ENCODE measurements at regions not wholly inside any gene's neighbourhood (a gene's known extent, or its start where the extent isn't known, plus 50 kb on each side); places are given as distances from the start of the nearest gene placed in this dataset.

GRCh38 chr3:188037195-188037718 is 116.7 kb upstream of the LPP start:
- H3K4me3 ChIP-seq (ENCODE audit: low read length): no peak overlapping the region
- H3K4me1 ChIP-seq (ENCODE audit: control insufficient read depth, insufficient read depth, low read length): peaks cover 16% of the 10 kb centered on the region
- no peaks in the 10 kb centered on the region for H3K36me3 ChIP-seq (ENCODE audit: control insufficient read depth, insufficient read depth, low read length)
- H3K27me3 ChIP-seq (ENCODE audit: control insufficient read depth, insufficient read depth, low read length): peaks cover 3% of the 10 kb centered on the region
- H3K9me3 ChIP-seq (ENCODE audit: control insufficient read depth, low read length): no peaks in the 10 kb centered on the region
- no peak overlapping the region for H3K9ac ChIP-seq (ENCODE audit: low read length)

DNA sequence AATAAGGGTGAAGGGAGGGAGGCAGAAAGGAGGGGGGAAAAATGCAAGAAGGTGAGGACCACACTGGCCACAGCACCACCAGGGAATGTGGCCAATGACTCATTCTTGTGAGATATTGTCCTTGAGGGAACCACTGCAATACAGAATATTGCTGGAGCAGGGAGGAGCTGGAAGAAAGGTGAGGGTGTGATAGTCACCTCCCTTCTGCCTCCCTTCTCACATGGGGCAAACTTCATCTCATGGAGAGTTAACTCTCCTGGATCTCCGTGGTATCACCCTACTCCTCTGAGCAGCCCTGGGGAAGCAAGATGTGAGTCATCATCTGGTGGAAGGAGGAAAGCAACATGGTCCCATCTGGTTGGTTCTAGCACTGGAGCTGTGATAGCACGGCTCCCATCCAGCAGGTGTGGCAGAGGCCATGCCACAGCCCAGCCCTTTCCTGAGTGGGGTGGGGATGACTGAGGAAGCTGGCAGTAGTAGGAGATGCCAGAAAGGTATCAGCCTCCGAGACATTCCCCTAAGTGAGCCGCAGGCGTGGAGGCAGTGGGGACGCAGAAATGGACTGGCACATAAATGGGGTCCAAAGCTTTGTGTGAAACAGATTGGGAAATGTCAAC is 115.9 kb upstream of the LPP start:
- H3K27me3 ChIP-seq (ENCODE audit: control insufficient read depth, insufficient read depth, low read length): peaks cover 5% of the 10 kb centered on the region
- H3K9ac ChIP-seq (ENCODE audit: low read length): no peak overlapping the region
- H3K36me3 ChIP-seq (ENCODE audit: control insufficient read depth, insufficient read depth, low read length): no peaks in the 10 kb centered on the region
- no peaks in the 10 kb centered on the region for H3K9me3 ChIP-seq (ENCODE audit: control insufficient read depth, low read length)
- peaks cover 16% of the 10 kb centered on the region for H3K4me1 ChIP-seq (ENCODE audit: control insufficient read depth, insufficient read depth, low read length)
- no peak overlapping the region for H3K4me3 ChIP-seq (ENCODE audit: low read length)

DNA sequence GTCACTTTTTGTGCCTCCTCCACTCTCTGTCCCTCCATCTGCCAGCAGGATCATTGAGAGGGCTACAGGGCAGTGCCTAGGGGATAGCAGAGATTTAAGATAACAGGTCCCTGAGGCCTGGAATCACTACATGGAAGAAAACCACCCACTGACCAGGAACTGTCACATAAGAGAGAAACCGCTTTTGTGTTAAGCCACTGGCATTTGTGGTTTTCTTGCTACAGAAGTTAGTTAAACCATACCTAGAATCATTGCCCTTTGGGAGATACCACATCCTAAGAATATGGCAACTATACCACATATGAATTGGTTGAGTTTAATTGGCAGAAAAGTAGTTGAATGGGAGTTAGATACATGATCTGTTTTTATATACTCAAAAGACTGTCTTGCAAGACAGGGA is 112.8 kb upstream of the LPP start:
- no peaks in the 10 kb centered on the region for H3K36me3 ChIP-seq (ENCODE audit: control insufficient read depth, insufficient read depth, low read length)

DNA sequence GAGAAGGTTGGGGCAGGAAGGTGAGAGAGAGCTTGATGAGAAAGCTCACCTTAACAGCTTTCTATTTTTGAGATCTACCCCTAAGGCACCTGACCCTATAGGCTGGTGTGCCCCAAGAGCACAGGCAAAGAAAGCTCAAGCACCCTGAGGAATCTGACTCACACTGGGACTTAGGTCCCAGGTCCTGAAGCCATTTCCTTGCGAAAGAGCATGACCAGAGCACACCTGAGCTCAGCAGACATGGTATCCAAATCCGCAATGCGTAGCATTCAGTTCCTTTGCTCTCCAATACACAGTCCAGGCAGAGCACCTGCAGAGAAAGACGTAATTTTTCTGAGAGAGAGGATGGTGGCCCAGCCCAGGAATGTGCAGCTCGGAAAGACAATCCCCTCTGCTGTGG is 112.1 kb upstream of the LPP start:
- Histone ChIP-seq H3K36me3 (ENCODE audit: control insufficient read depth, insufficient read depth, low read length) (no peaks in the 10 kb centered on the region), H3K27me3 (ENCODE audit: control insufficient read depth, insufficient read depth, low read length) (peaks cover 5% of the 10 kb centered on the region), H3K4me1 (ENCODE audit: control insufficient read depth, insufficient read depth, low read length) (peaks cover 9% of the 10 kb centered on the region), H3K9me3 (ENCODE audit: control insufficient read depth, low read length) (no peaks in the 10 kb centered on the region), H3K9ac (ENCODE audit: low read length) (no peak overlapping the region), H3K4me3 (ENCODE audit: low read length) (no peak overlapping the region)

More for the DNA sequence above, 112.8 kb upstream of the LPP start:
- H3K9ac ChIP-seq (ENCODE audit: low read length): no peak overlapping the region
- peaks cover 5% of the 10 kb centered on the region for H3K27me3 ChIP-seq (ENCODE audit: control insufficient read depth, insufficient read depth, low read length)
- no peak overlapping the region for H3K4me3 ChIP-seq (ENCODE audit: low read length)
- H3K9me3 ChIP-seq (ENCODE audit: control insufficient read depth, low read length): no peaks in the 10 kb centered on the region
- H3K4me1 ChIP-seq (ENCODE audit: control insufficient read depth, insufficient read depth, low read length): peaks cover 16% of the 10 kb centered on the region

DNA sequence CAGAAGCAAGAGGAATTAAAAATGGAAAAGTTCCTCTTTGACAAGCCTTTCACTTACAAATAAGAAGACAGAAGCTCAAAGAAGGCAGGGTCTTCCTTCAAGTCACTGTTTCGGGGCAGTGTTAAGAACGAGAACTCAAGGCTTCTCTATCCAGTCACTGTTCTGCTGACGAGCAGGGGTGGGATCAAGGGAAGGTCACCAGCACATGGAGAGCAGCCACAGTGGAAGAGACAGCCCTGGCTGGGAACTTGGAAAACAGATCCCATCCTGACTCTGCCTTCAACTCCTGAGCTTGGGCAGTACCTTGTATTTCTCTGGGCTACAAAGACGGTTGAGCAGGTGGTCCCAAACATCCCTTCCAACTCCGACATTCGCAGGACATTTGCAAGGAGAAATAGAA is 111.5 kb upstream of the LPP start:
- Histone ChIP-seq H3K9me3 (ENCODE audit: control insufficient read depth, low read length) (no peaks in the 10 kb centered on the region), H3K36me3 (ENCODE audit: control insufficient read depth, insufficient read depth, low read length) (no peaks in the 10 kb centered on the region), H3K9ac (ENCODE audit: low read length) (no peak overlapping the region), H3K27me3 (ENCODE audit: control insufficient read depth, insufficient read depth, low read length) (peaks cover 5% of the 10 kb centered on the region), H3K4me3 (ENCODE audit: low read length) (no peak overlapping the region), H3K4me1 (ENCODE audit: control insufficient read depth, insufficient read depth, low read length) (peaks cover 7% of the 10 kb centered on the region)

GRCh38 chr3:188043891-188044290 is 110.1 kb upstream of the LPP start:
- Histone ChIP-seq H3K36me3 (ENCODE audit: control insufficient read depth, insufficient read depth, low read length) (no peaks in the 10 kb centered on the region), H3K27me3 (ENCODE audit: control insufficient read depth, insufficient read depth, low read length) (peaks cover 5% of the 10 kb centered on the region), H3K4me1 (ENCODE audit: control insufficient read depth, insufficient read depth, low read length) (no peaks in the 10 kb centered on the region), H3K9ac (ENCODE audit: low read length) (no peak overlapping the region), H3K9me3 (ENCODE audit: control insufficient read depth, low read length) (no peaks in the 10 kb centered on the region), H3K4me3 (ENCODE audit: low read length) (no peak overlapping the region)

- no peaks in the 10 kb centered on the region for H3K4me1 ChIP-seq (ENCODE audit: control insufficient read depth, insufficient read depth, low read length)
- H3K27me3 ChIP-seq (ENCODE audit: control insufficient read depth, insufficient read depth, low read length): peaks cover 12% of the 10 kb centered on the region
- H3K9ac ChIP-seq (ENCODE audit: low read length): no peak overlapping the region
- no peak overlapping the region for H3K4me3 ChIP-seq (ENCODE audit: low read length)
- no peaks in the 10 kb centered on the region for H3K9me3 ChIP-seq (ENCODE audit: control insufficient read depth, low read length)
- no peaks in the 10 kb centered on the region for H3K36me3 ChIP-seq (ENCODE audit: control insufficient read depth, insufficient read depth, low read length)
Measured at GRCh38 chr3:188046561-188047211, 107.3 kb upstream of the LPP start.

DNA sequence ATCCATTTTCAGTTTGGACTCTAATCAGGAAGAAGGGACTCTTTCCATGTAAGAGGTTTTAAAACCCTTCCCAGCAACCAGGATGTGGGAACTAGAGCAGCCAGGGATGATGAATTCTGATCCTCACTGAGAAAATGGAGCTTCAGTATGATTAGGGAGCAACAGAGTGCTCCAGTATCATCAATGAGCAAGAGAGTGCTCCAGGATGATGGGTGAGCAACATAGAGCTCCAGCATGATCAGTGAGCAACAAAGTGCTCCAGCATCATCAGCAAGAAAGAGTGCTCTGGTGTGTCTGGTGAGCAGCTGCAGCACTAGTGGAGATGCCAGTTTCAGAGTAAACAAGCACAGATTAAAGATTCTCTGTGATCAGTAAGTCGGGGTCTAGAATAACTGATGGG is 106.4 kb upstream of the LPP start:
- Histone ChIP-seq H3K4me3 (ENCODE audit: low read length) (no peak overlapping the region), H3K9me3 (ENCODE audit: control insufficient read depth, low read length) (no peaks in the 10 kb centered on the region), H3K27me3 (ENCODE audit: control insufficient read depth, insufficient read depth, low read length) (peaks cover 11% of the 10 kb centered on the region), H3K36me3 (ENCODE audit: control insufficient read depth, insufficient read depth, low read length) (no peaks in the 10 kb centered on the region), H3K4me1 (ENCODE audit: control insufficient read depth, insufficient read depth, low read length) (no peaks in the 10 kb centered on the region), H3K9ac (ENCODE audit: low read length) (no peak overlapping the region)

DNA sequence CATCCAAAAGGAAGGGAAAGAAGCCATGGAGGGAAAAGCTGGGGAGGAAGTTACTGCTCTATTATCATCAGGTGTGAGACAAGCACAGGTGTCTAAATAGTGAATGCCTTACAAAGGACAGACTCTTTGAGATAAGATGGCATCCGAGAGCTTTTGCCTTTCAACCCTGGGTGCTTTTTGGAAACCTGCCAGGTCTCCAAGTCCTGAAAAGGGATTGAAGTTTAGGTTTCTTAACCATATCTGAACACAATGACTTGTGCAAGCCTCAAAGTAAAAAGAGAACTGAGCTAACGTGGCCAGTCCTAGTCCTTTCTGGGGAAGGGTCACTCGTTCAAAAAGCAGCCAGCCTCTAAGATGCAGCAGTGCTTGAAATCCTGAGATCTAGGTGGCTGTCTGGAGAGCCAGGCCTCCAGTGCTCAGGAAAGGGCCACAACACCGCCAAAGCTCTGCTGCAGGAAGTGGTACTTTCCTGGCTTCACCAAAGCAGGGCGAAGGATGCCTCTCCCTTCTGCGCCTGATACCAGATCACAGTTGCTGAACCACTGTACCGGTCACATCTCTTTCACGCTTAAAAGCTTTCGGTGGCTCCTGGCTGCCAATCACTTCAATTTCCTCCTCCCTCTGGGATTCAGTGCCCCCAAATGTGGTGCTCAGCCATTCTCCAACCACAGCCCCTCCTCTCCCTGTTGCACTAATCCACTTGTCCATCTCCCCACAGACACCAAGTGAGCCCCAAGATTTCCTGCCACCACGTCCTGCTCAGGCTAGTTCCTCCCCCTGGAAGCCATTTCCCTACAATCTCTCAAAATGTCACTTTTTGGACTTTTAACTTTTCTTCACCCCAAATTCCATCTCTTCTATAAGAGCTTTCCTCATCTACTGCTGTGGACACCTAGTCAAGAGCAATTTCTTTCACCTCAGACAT is 104.1 kb upstream of the LPP start:
- peaks cover 14% of the 10 kb centered on the region for H3K27me3 ChIP-seq (ENCODE audit: control insufficient read depth, insufficient read depth, low read length)
- no peaks in the 10 kb centered on the region for H3K4me1 ChIP-seq (ENCODE audit: control insufficient read depth, insufficient read depth, low read length)
- H3K36me3 ChIP-seq (ENCODE audit: control insufficient read depth, insufficient read depth, low read length): no peaks in the 10 kb centered on the region
- no peak overlapping the region for H3K9ac ChIP-seq (ENCODE audit: low read length)
- no peaks in the 10 kb centered on the region for H3K9me3 ChIP-seq (ENCODE audit: control insufficient read depth, low read length)
- H3K4me3 ChIP-seq (ENCODE audit: low read length): no peak overlapping the region

GRCh38 chr3:188051801-188052168 is 102.2 kb upstream of the LPP start:
- H3K4me1 ChIP-seq (ENCODE audit: control insufficient read depth, insufficient read depth, low read length): no peaks in the 10 kb centered on the region
- peaks cover 14% of the 10 kb centered on the region for H3K27me3 ChIP-seq (ENCODE audit: control insufficient read depth, insufficient read depth, low read length)
- no peaks in the 10 kb centered on the region for H3K36me3 ChIP-seq (ENCODE audit: control insufficient read depth, insufficient read depth, low read length)
- peak overlapping the region; percentile 24 for H3K9ac ChIP-seq (ENCODE audit: low read length)
- H3K4me3 ChIP-seq (ENCODE audit: low read length): no peak overlapping the region
- no peaks in the 10 kb centered on the region for H3K9me3 ChIP-seq (ENCODE audit: control insufficient read depth, low read length)

DNA sequence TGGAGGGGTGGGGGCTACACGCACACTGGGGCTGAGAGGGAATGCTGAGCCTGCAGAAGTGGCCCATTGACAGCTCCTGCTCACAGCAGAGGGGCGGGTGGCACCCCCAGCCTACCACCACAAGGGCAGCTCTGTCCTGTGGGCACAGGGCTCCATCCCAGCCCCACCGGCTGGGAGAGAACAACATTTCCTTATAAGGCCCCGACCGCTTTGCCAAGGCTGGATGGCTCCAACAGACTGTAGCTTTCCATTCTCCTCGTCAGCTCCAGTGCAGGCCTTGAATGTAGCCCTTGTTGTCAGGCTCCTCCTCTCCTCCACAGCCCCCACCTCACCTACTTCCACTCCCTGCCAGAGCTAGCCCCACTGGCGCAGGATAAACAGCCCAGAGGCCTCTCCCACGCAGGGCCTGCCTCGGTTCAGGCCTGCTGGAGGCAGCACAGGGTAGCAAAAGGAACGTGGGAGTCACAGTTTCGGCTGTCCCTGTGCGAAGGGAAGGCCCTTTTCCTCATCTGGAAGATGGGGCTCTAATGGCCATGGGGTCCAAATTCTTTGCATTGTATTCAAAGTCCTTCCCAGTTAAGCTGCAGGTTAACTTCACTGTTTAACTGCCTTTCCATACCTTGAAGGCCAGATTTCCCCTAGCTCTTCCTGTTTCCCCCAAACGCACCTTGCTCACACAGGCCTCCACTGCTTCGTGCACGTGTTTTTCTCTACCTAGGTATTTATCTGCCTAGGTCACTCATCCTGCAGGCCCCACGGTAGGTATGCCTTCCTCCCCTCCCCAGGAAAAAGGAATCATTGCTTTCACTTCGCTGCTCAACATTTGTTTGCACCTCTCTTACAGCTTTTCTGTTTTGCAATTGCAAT is 101.6 kb upstream of the LPP start:
- no peaks in the 10 kb centered on the region for H3K36me3 ChIP-seq (ENCODE audit: control insufficient read depth, insufficient read depth, low read length)
- no peak overlapping the region for H3K4me3 ChIP-seq (ENCODE audit: low read length)
- H3K4me1 ChIP-seq (ENCODE audit: control insufficient read depth, insufficient read depth, low read length): no peaks in the 10 kb centered on the region
- H3K9me3 ChIP-seq (ENCODE audit: control insufficient read depth, low read length): no peaks in the 10 kb centered on the region
- H3K9ac ChIP-seq (ENCODE audit: low read length): no peak overlapping the region
- H3K27me3 ChIP-seq (ENCODE audit: control insufficient read depth, insufficient read depth, low read length): peaks cover 14% of the 10 kb centered on the region

Measured in mucosa of stomach (tissue), 1 donor.